GM12874 (cell line): ENCODE measurements at regions not wholly inside any gene's neighbourhood (a gene's known extent, or its start where the extent isn't known, plus 50 kb on each side); places are given as distances from the start of the nearest gene placed in this dataset.

Experiments
- CTCF ChIP-seq: IDR thresholded peaks from 2 replicates; pipeline ENCODE4 v1.5.1; 2011; ENCODE audit warnings: low read depth, mild to moderate bottlenecking, control low read depth, low read length, moderate library complexity; ENCODE audit not compliant: insufficient read depth

- no peak for TF ChIP-seq CTCF
These were observed 516.9 kb downstream of the AMY1C start for GRCh38 chr1:104266612-104267011.

- TF ChIP-seq CTCF: no peak
These were observed 541.5 kb downstream of the AMY1C start for GRCh38 chr1:104291156-104291555.

DNA sequence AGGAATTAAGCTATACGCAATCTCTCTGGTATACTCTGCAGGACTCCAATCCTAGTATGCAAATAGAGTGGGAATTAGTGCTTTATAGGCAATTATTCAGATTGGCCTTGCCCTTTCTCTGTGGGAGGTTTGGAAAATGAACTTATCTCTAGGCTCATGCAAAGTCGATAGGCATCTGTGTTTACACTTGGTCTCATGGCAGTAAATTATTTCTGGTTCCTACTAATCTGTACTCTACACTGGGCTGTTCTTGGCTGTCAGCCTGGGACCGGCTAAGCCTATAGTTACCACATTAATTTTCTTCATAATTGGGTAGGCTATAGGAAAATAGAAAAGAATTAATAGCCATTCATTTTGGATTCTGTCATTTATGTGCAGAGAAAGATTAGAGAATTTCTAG is 544.6 kb downstream of the AMY1C start:
- TF ChIP-seq CTCF: no peak

GRCh38 chr1:104295511-104295910 is 545.8 kb downstream of the AMY1C start:
- no peak for TF ChIP-seq CTCF

GRCh38 chr1:104309673-104310072 is 560.0 kb downstream of the AMY1C start:
- TF ChIP-seq CTCF: no peak

DNA sequence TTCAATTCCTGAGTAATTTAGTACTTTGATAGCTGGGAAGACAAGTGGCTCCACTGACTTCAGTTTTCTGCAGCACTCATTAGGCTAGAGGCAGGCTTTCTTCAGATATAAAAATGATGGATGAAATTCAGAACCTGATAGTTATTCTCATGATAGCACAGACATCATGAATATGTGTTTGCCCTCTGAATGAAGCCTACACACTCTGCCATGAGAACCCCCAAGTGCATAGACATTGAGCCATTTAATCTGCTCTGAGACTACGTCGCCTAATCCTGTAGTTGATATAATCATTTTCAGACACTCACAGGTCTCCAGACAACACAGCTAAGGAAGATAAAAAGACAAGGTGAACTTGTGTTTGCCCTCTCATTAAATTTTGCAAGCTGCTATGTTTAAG is 566.1 kb downstream of the AMY1C start:
- TF ChIP-seq CTCF: no peak

GRCh38 chr1:104322131-104322530 is 572.4 kb downstream of the AMY1C start:
- no peak for TF ChIP-seq CTCF

- TF ChIP-seq CTCF: no peak
These were observed 579.6 kb downstream of the AMY1C start for GRCh38 chr1:104329278-104329677.
